ENCODE measurements at regions not wholly inside any gene's neighbourhood (a gene's known extent, or its start where the extent isn't known, plus 50 kb on each side); places are given as distances from the start of the nearest gene placed in this dataset.
A peak's percentile ranks its signal among the peaks of the same experiment; 100 is the strongest.

DNA sequence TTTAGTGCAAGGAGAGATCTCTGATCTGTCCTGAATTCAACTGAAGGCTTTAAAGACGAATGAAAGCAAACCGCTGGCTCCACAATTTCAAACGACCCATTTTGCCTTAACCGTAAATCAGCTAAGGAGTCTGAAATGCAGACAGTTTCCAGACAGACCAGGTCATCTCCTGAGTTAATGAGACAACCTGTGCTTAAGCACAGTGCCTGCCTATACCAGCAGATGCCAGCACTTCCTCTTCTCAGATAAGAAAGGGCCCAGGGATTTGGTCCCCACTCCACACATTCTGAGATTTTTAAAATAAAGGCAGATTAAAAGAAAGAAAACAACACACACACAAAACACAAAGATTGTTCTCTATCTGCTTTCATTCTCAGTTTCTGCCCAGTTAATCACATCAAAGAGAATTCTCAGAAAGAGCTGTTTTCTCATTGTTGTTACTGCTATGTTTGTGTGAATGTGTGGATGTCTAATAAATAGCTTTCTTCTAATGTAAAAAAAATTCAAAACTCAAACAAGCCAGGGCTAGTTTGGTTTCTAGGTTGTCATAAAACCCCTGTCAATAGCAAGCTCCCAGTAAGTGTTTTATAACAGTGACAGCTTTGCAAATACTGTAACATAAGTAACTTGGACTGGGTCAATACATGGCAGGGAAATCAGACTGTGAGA lies 157.7 kb upstream of the SLC24A2 start:
- Histone ChIP-seq H3K4me2 (replicated peaks; ENCODE audit: low read depth, low read length, poor library complexity, severe bottlenecking) (no peak overlapping the region), H3K27ac (ENCODE audit: low read length in 2 of 2) (no peak overlapping the region), H3K27me3 (replicated peaks in 1 of 4; ENCODE audit: control extremely low read depth in 1 of 4, control insufficient read depth in 3 of 4, insufficient read depth in 4 of 4, low read length in 3 of 4) (peaks cover 0 to 6% (median 0%) of the 10 kb centered on the region in 4 experiments), H4K20me1 (ENCODE audit: control insufficient read depth, insufficient read depth, low read length, poor library complexity, severe bottlenecking) (no peaks in the 10 kb centered on the region), H2AFZ (ENCODE audit: insufficient read depth, low read depth, low read length, poor library complexity, severe bottlenecking) (no peak overlapping the region), H3K79me2 (ENCODE audit: control insufficient read depth, insufficient read depth, low read length) (no peaks in the 10 kb centered on the region), H3K9ac (ENCODE audit: low read length) (no peak overlapping the region), H3K4me3 (ENCODE audit: control extremely low read depth in 1 of 5, extremely low read depth in 1 of 5, insufficient read depth in 1 of 5, low read depth in 2 of 5, low read length in 4 of 5) (no peak overlapping the region), H3K9me3 (ENCODE audit: control extremely low read depth in 1 of 3, control insufficient read depth in 2 of 3, insufficient read depth in 1 of 3, low read length in 2 of 3) (no peaks in the 10 kb centered on the region), H3K36me3 (replicated peaks in 1 of 2; ENCODE audit: control extremely low read depth in 1 of 2, control insufficient read depth in 1 of 2, extremely low read depth in 1 of 2, insufficient read depth in 2 of 2, low read length in 1 of 2) (no peaks in the 10 kb centered on the region), H3K4me1 (ENCODE audit: control insufficient read depth in 2 of 2, insufficient read depth in 2 of 2, low read length in 2 of 2) (no peaks in the 10 kb centered on the region)
- no peak overlapping the region for H3K27ac Mint-ChIP-seq
- TF ChIP-seq, protein P1, sequence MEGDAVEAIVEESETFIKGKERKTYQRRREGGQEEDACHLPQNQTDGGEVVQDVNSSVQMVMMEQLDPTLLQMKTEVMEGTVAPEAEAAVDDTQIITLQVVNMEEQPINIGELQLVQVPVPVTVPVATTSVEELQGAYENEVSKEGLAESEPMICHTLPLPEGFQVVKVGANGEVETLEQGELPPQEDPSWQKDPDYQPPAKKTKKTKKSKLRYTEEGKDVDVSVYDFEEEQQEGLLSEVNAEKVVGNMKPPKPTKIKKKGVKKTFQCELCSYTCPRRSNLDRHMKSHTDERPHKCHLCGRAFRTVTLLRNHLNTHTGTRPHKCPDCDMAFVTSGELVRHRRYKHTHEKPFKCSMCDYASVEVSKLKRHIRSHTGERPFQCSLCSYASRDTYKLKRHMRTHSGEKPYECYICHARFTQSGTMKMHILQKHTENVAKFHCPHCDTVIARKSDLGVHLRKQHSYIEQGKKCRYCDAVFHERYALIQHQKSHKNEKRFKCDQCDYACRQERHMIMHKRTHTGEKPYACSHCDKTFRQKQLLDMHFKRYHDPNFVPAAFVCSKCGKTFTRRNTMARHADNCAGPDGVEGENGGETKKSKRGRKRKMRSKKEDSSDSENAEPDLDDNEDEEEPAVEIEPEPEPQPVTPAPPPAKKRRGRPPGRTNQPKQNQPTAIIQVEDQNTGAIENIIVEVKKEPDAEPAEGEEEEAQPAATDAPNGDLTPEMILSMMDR (IDR thresholded peaks at IDR 0.05) = peak; percentile 19
- TF ChIP-seq EZH2 (IDR thresholded peaks at IDR 0.05; ENCODE audit: borderline replicate concordance, insufficient read depth, low read depth, low read length, poor library complexity, severe bottlenecking) = no peak
- POLR2A ChIA-PET = no interaction called here
- DNase-seq (no peak), ATAC-seq (ENCODE audit: low read depth) (no peak)
- CTCF ChIA-PET = interaction anchor here (1.6 to 1.7 kb wide), 2 partner anchors 17 to 995 kb away, joined by 4 to 7 read pairs; no protein-coding TSS in a partner anchor
- 68% methylated on average over 4 of the region's 4 CpGs for WGBS (ENCODE audit: insufficient coverage)
- intact Hi-C loops (cut with micrococcal nuclease) = no loop called here
- H3K9me3 Mint-ChIP-seq (ENCODE audit: insufficient read depth) = no peaks in the 10 kb centered on the region
- H3K27me3 Mint-ChIP-seq = peaks cover 13% of the 10 kb centered on the region
- H3K4me3 Mint-ChIP-seq = no peak overlapping the region
- H3K4me1 Mint-ChIP-seq = no peaks in the 10 kb centered on the region

DNA sequence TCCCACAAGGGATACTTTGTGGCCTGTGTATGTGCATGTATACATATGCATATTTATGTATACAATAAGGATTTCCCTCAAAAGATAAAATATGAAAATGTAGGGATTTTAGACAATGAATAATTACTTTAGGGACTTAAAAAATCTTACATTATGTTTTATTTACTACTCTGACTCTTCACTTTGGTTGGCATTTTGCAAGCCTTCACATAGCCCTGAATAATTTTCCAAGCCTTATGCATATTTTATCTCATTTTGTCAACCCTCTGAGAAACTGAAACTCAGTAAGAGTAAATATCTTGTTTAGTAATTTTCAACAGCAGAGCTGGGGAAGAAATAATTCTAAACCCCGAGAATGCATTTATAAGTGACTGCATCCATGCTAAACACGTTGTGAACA lies 153.0 kb upstream of the SLC24A2 start:
- Histone ChIP-seq H3K9me3 (ENCODE audit: control extremely low read depth in 1 of 3, control insufficient read depth in 2 of 3, insufficient read depth in 1 of 3, low read length in 2 of 3) (no peaks in the 10 kb centered on the region), H4K20me1 (ENCODE audit: control insufficient read depth, insufficient read depth, low read length, poor library complexity, severe bottlenecking) (no peaks in the 10 kb centered on the region), H3K9ac (ENCODE audit: low read length) (no peak overlapping the region), H3K79me2 (ENCODE audit: control insufficient read depth, insufficient read depth, low read length) (no peaks in the 10 kb centered on the region), H3K36me3 (replicated peaks in 1 of 2; ENCODE audit: control extremely low read depth in 1 of 2, control insufficient read depth in 1 of 2, extremely low read depth in 1 of 2, insufficient read depth in 2 of 2, low read length in 1 of 2) (no peaks in the 10 kb centered on the region), H3K27ac (ENCODE audit: low read length in 2 of 2) (no peak overlapping the region), H3K27me3 (replicated peaks in 1 of 4; ENCODE audit: control extremely low read depth in 1 of 4, control insufficient read depth in 3 of 4, insufficient read depth in 4 of 4, low read length in 3 of 4) (peaks cover 0 to 6% (median 0%) of the 10 kb centered on the region in 4 experiments), H3K4me2 (replicated peaks; ENCODE audit: low read depth, low read length, poor library complexity, severe bottlenecking) (no peak overlapping the region), H3K4me3 (ENCODE audit: control extremely low read depth in 1 of 5, extremely low read depth in 1 of 5, insufficient read depth in 1 of 5, low read depth in 2 of 5, low read length in 4 of 5) (no peak overlapping the region), H2AFZ (ENCODE audit: insufficient read depth, low read depth, low read length, poor library complexity, severe bottlenecking) (no peak overlapping the region), H3K4me1 (ENCODE audit: control insufficient read depth in 2 of 2, insufficient read depth in 2 of 2, low read length in 2 of 2) (no peaks in the 10 kb centered on the region)
- Mint-ChIP-seq H3K4me1 (no peaks in the 10 kb centered on the region), H3K4me3 (no peak overlapping the region), H3K27me3 (peaks cover 13% of the 10 kb centered on the region), H3K27ac (no peak overlapping the region), H3K9me3 (ENCODE audit: insufficient read depth) (no peaks in the 10 kb centered on the region)
- DNase-seq (no peak), ATAC-seq (ENCODE audit: low read depth) (no peak)
- intact Hi-C loops (cut with micrococcal nuclease) = no loop called here
- TF ChIP-seq EZH2 (IDR thresholded peaks at IDR 0.05; ENCODE audit: borderline replicate concordance, insufficient read depth, low read depth, low read length, poor library complexity, severe bottlenecking) = no peak
- TF ChIP-seq, protein P1 (IDR thresholded peaks at IDR 0.05) = no peak
- WGBS (ENCODE audit: insufficient coverage) = no CpG with 5 or more reads among the region's 2 CpGs
- CTCF ChIA-PET = no interaction called here
- POLR2A ChIA-PET = no interaction called here

Measured in B cell (primary cell).